H9 (cell line): ENCODE measurements at regions not wholly inside any gene's neighbourhood (a gene's known extent, or its start where the extent isn't known, plus 50 kb on each side); places are given as distances from the start of the nearest gene placed in this dataset.

ENCODE experiments used
- DNase-seq: peaks from one replicate; pipeline ENCODE4 v3.0.0-alpha.2; 2017
- H2AFZ ChIP-seq: one replicate; pipeline ENCODE4 v1.6.1; 2013; ENCODE audit warnings: mild to moderate bottlenecking, low read length, control low read depth, moderate library complexity
- H2AK5ac ChIP-seq: 2 replicates; pipeline ENCODE4 v1.6.1; 2013; ENCODE audit warnings: low read length, control low read depth, mixed read lengths; ENCODE audit not compliant: insufficient read length
- H2BK120ac ChIP-seq: one replicate; pipeline ENCODE4 v1.6.1; 2013; ENCODE audit warnings: low read depth, mild to moderate bottlenecking, low read length, control low read depth, inconsistent platforms; ENCODE audit not compliant: poor library complexity, severe bottlenecking
- H2BK12ac ChIP-seq: 2 replicates; pipeline ENCODE4 v1.6.1; 2013; ENCODE audit warnings: low read length, control low read depth, mixed read lengths, low read depth; ENCODE audit not compliant: insufficient read length
- H2BK15ac ChIP-seq: 2 replicates; pipeline ENCODE4 v1.6.1; 2013; ENCODE audit warnings: low read depth, low read length, control low read depth
- H2BK20ac ChIP-seq: one replicate; pipeline ENCODE4 v1.6.1; 2013; ENCODE audit warnings: low read depth, mild to moderate bottlenecking, low read length, control low read depth, inconsistent platforms; ENCODE audit not compliant: poor library complexity, severe bottlenecking
- H2BK5ac ChIP-seq: 2 replicates; pipeline ENCODE4 v1.6.1; 2013; ENCODE audit warnings: low read length, control low read depth, mixed read lengths; ENCODE audit not compliant: insufficient read length
- H3K14ac ChIP-seq: 2 replicates; pipeline ENCODE4 v1.6.1; 2013; ENCODE audit warnings: low read length, control low read depth; ENCODE audit not compliant: insufficient read depth
- H3K18ac ChIP-seq: 2 replicates; pipeline ENCODE4 v1.6.1; 2013; ENCODE audit warnings: low read depth, mild to moderate bottlenecking, mixed read lengths, low read length, control low read depth; ENCODE audit not compliant: insufficient read length
- H3K23ac ChIP-seq: 2 replicates; pipeline ENCODE4 v1.6.1; 2013; ENCODE audit warnings: low read length, control low read depth, mixed read lengths, low read depth; ENCODE audit not compliant: insufficient read length
- H3K23me2 ChIP-seq: 2 replicates; pipeline ENCODE4 v1.6.1; 2013; ENCODE audit warnings: low read depth, mild to moderate bottlenecking, mixed read lengths, low read length, control low read depth; ENCODE audit not compliant: insufficient read length, poor library complexity, severe bottlenecking
- H3K27ac ChIP-seq: 2 replicates; pipeline ENCODE4 v1.5.1; 2013; ENCODE audit warnings: low read length, control low read depth, mixed read lengths, low read depth; ENCODE audit not compliant: insufficient read length
- H3K27me3 ChIP-seq: 2 replicates; pipeline ENCODE4 v1.6.1; 2013; ENCODE audit warnings: low read length, control low read depth, inconsistent platforms; ENCODE audit not compliant: insufficient read depth
- H3K4ac ChIP-seq: 2 replicates; pipeline ENCODE4 v1.6.1; 2013; ENCODE audit warnings: low read depth, mild to moderate bottlenecking, control low read depth, inconsistent platforms, low read length, moderate library complexity
- H3K4me1 ChIP-seq: 2 replicates; pipeline ENCODE4 v1.6.1; 2013; ENCODE audit warnings: low read length, control low read depth, inconsistent platforms; ENCODE audit not compliant: insufficient read depth
- H3K4me2 ChIP-seq: 2 replicates; pipeline ENCODE4 v1.6.1; 2013; ENCODE audit warnings: low read length, control low read depth, mixed read lengths; ENCODE audit not compliant: insufficient read length, insufficient read depth
- H3K56ac ChIP-seq: 2 replicates; pipeline ENCODE4 v1.6.1; 2013; ENCODE audit warnings: low read depth, mild to moderate bottlenecking, mixed read lengths, low read length, control low read depth; ENCODE audit not compliant: insufficient read length
- H3K79me1 ChIP-seq: 2 replicates; pipeline ENCODE4 v1.6.1; 2013; ENCODE audit warnings: low read depth, mild to moderate bottlenecking, moderate library complexity, low read length, control low read depth, inconsistent platforms; ENCODE audit not compliant: insufficient read depth, poor library complexity, severe bottlenecking
- H3K79me2 ChIP-seq: 2 replicates; pipeline ENCODE4 v1.6.1; 2013; ENCODE audit warnings: low read length, control low read depth, inconsistent platforms; ENCODE audit not compliant: insufficient read depth
- H3K9ac ChIP-seq: 2 replicates; pipeline ENCODE4 v1.6.1; 2013; ENCODE audit warnings: low read length, control low read depth, mixed read lengths; ENCODE audit not compliant: insufficient read length; ENCODE audit errors: extremely low read depth
- H3K9me3 ChIP-seq: one replicate; pipeline ENCODE4 v1.6.1; 2013; ENCODE audit warnings: low read depth, low read length, inconsistent platforms; ENCODE audit not compliant: control insufficient read depth
- H3T11ph ChIP-seq: one replicate; pipeline ENCODE4 v1.6.1; 2013; ENCODE audit warnings: mild to moderate bottlenecking, low read length, control low read depth, inconsistent platforms
- H4K20me1 ChIP-seq: one replicate; pipeline ENCODE4 v1.6.1; 2013; ENCODE audit not compliant: control insufficient read depth, insufficient read length, insufficient read depth
- H4K5ac ChIP-seq: 2 replicates; pipeline ENCODE4 v1.6.1; 2013; ENCODE audit warnings: low read depth, mild to moderate bottlenecking, mixed read lengths, low read length, control low read depth; ENCODE audit not compliant: insufficient read length
- H4K8ac ChIP-seq: replicated peaks from 2 replicates; pipeline ENCODE4 v1.6.1; 2013; ENCODE audit warnings: low read length, control low read depth, mixed read lengths, low read depth; ENCODE audit not compliant: insufficient read length
- H4K91ac ChIP-seq: 2 replicates; pipeline ENCODE4 v1.6.1; 2013; ENCODE audit warnings: low read depth, mild to moderate bottlenecking, moderate library complexity, mixed read lengths, low read length, control low read depth; ENCODE audit not compliant: insufficient read length
- H3K27ac Mint-ChIP-seq, 3 experiments: 2 replicates in 2 of 3; 3 replicates in 1 of 3; pipeline ENCODE4 v1.8.0; 2020 to 2021; ENCODE audit warnings: mixed read lengths in 3 of 3, mild to moderate bottlenecking in 1 of 3, moderate library complexity in 1 of 3
- H3K27me3 Mint-ChIP-seq: 2 replicates; pipeline ENCODE4 v1.8.0; 2021; ENCODE audit warnings: low read depth, mild to moderate bottlenecking, moderate library complexity, mixed read lengths
- H3K36me3 Mint-ChIP-seq, 3 experiments: 2 replicates in 2 of 3; 3 replicates in 1 of 3; pipeline ENCODE4 v1.8.0; 2020 to 2021; ENCODE audit warnings: low read depth in 3 of 3, mixed read lengths in 3 of 3; ENCODE audit not compliant: insufficient read depth in 1 of 3
- H3K4me1 Mint-ChIP-seq, 2 experiments: 2 replicates each; pipeline ENCODE4 v1.8.0; 2020; ENCODE audit warnings: mixed read lengths in 2 of 2
- H3K4me3 Mint-ChIP-seq, 2 experiments: 2 replicates in 1 of 2; 3 replicates in 1 of 2; pipeline ENCODE4 v1.8.0; 2020 to 2021; ENCODE audit warnings: mild to moderate bottlenecking in 2 of 2, mixed read lengths in 2 of 2, moderate library complexity in 1 of 2
- H3K9me3 Mint-ChIP-seq, 2 experiments: 2 replicates in 1 of 2; 3 replicates in 1 of 2; pipeline ENCODE4 v1.8.0; 2020; ENCODE audit warnings: mild to moderate bottlenecking in 2 of 2, mixed read lengths in 2 of 2, moderate library complexity in 1 of 2
- CTCF ChIP-seq: fragments of 200-600 bp; sonication (generic); conservative IDR thresholded peaks from 3 replicates; pipeline ENCODE4 v1.8.0; 2021; ENCODE audit warnings: antibody characterized with exemption, mild to moderate bottlenecking
- WGBS: extraction: QIAGEN DNeasy Blood & Tissue Kit; methylation state at CpG from one replicate; pipeline ENCODE4 v1.1.7; 2013; ENCODE audit warnings: missing lambda C conversion rate, low lambda C conversion rate, mixed read lengths; ENCODE audit not compliant: insufficient read length; ENCODE audit errors: extremely low coverage; 5-methylcytosine and 5-hydroxymethylcytosine counted together

- H3T11ph ChIP-seq, result no peak overlapping the region
- H3K4ac ChIP-seq, result no peak overlapping the region
- no peak overlapping the region for H3K4me3 Mint-ChIP-seq
- no peak overlapping the region for H3K14ac ChIP-seq
- H3K27me3 ChIP-seq, result no peaks in the 10 kb centered on the region
- H3K27ac Mint-ChIP-seq, result peak overlapping the region in 1 of 3 experiments; percentile 35; a peak in 1 of 7 replicates
- H2BK20ac ChIP-seq, result no peak overlapping the region
- H3K4me2 ChIP-seq, result no peak overlapping the region
- TF ChIP-seq CTCF, result no peak
- no peak for DNase-seq
- H3K9me3 Mint-ChIP-seq, result no peaks in the 10 kb centered on the region
- no peaks in the 10 kb centered on the region for H3K79me2 ChIP-seq
- H3K36me3 Mint-ChIP-seq, result no peaks in the 10 kb centered on the region
- H3K18ac ChIP-seq, result no peak overlapping the region
- H3K56ac ChIP-seq, result no peak overlapping the region
- no peak overlapping the region for H2BK12ac ChIP-seq
- no peak overlapping the region for H4K5ac ChIP-seq
- no peak overlapping the region for H2BK15ac ChIP-seq
- no peak overlapping the region for H3K23ac ChIP-seq
- no peaks in the 10 kb centered on the region for H3K9me3 ChIP-seq
- H4K91ac ChIP-seq, result no peak overlapping the region
- WGBS, result no CpG with 5 or more reads among the region's 1 CpG
- no peak overlapping the region for H3K27ac ChIP-seq
- H3K9ac ChIP-seq, result no peak overlapping the region
- no peaks in the 10 kb centered on the region for H3K79me1 ChIP-seq
- H2BK120ac ChIP-seq, result no peak overlapping the region
- H3K4me1 Mint-ChIP-seq, result peaks cover 16 to 21% of the 10 kb centered on the region in 2 experiments
- no peak overlapping the region for H2BK5ac ChIP-seq
- no peak overlapping the region for H2AK5ac ChIP-seq
- H2AFZ ChIP-seq, result no peak overlapping the region
- H3K23me2 ChIP-seq, result no peaks in the 10 kb centered on the region
- H4K20me1 ChIP-seq, result no peaks in the 10 kb centered on the region
- no peaks in the 10 kb centered on the region for H3K27me3 Mint-ChIP-seq
- no peak overlapping the region for H4K8ac ChIP-seq
- H3K4me1 ChIP-seq, result peaks cover 1% of the 10 kb centered on the region; the same call in 1 of the 2 replicates
These were observed 546.8 kb upstream of the ZNF608 start for GRCh38 chr5:125293223-125293622.
